K562 (cell line): ENCODE measurements at regions not wholly inside any gene's neighbourhood (a gene's known extent, or its start where the extent isn't known, plus 50 kb on each side); places are given as distances from the start of the nearest gene placed in this dataset.

Experiments used
- ATAC-seq: fragments of 200-7000 bp; cut with Tn5 transposase; 3 replicates; pipeline ENCODE4 v1.9.1; 2020; ENCODE audit warnings: moderate library complexity
- BruUV-seq: library from RNA; stranded (reverse); fragments of 400-500 nt; replicated peaks from 2 replicates; lab custom pipeline; 2021; lab: Mats Ljungman, UMichigan
- CTCF ChIA-PET: fragments of 300-600 bp; formaldehyde crosslinking; extraction: SDS; loops from one replicate; lab custom pipeline; 2021; ENCODE audit warnings: low intra/inter-chr PET ratio; lab: Yijun Ruan, JAX
- POLR2A ChIA-PET: fragments of 300-600, 350-650 bp; sonication (Branson Sonifier 250); formaldehyde crosslinking; extraction: SDS; loops from one replicate; lab custom pipeline; 2021; ENCODE audit warnings: antibody characterized with exemption, inconsistent platforms; lab: Yijun Ruan, JAX
- DNase-seq, 4 experiments: peaks; one replicate each; pipeline versions ENCODE4 v3.0.0 to v3.0.0-alpha.2; 2011 to 2018; ENCODE audit warnings: low spot score in 3 of 4, mixed read lengths in 3 of 4; ENCODE audit errors: extremely low read depth in 1 of 4
- FAIRE-seq: peaks from 2 replicates; lab custom pipeline; 2011; peaks lifted over from hg19 to GRCh38; lab: Jason Lieb, UNC
- H2AFZ ChIP-seq: 2 replicates; pipeline ENCODE4 v1.6.0; 2011; ENCODE audit warnings: low read depth, low read length, control low read depth, inconsistent platforms
- H3K27ac ChIP-seq: fragments of 200-600 bp; 3 replicates; pipeline ENCODE4 v1.8.0; 2011; ENCODE audit warnings: low read depth, mild to moderate bottlenecking, control low read depth, inconsistent platforms, low read length, moderate library complexity, mixed read lengths; ENCODE audit errors: extremely low read depth
- H3K27me3 ChIP-seq, 2 experiments: fragments of 300-600 bp in 1 of 2; 2 replicates in 1 of 2; 3 replicates in 1 of 2; pipeline versions ENCODE4 v1.6.0 to v1.8.0; 2011; ENCODE audit warnings: inconsistent platforms in 2 of 2, low read length in 2 of 2, mild to moderate bottlenecking in 1 of 2, mixed read lengths in 1 of 2, moderate library complexity in 1 of 2; ENCODE audit not compliant: control insufficient read depth in 2 of 2, insufficient read depth in 2 of 2
- H3K36me3 ChIP-seq: fragments of 300-600 bp; 3 replicates; pipeline ENCODE4 v1.8.0; 2011; ENCODE audit warnings: mild to moderate bottlenecking, low read length, inconsistent platforms; ENCODE audit not compliant: control insufficient read depth, insufficient read depth
- H3K4me1 ChIP-seq, 2 experiments: fragments of 200-600 bp in 1 of 2; replicated peaks in 1 of 2; 2 replicates in 1 of 2; 3 replicates in 1 of 2; pipeline versions ENCODE4 v1.5.1 to v1.8.0; 2011; ENCODE audit warnings: inconsistent platforms in 2 of 2, low read length in 2 of 2, mild to moderate bottlenecking in 1 of 2, mixed read lengths in 1 of 2, moderate library complexity in 1 of 2; ENCODE audit not compliant: control insufficient read depth in 2 of 2, insufficient read depth in 2 of 2
- H3K4me2 ChIP-seq: 2 replicates; pipeline ENCODE4 v1.6.1; 2011; ENCODE audit warnings: low read length, control low read depth, inconsistent platforms, mixed read lengths; ENCODE audit not compliant: insufficient read depth
- H3K4me3 ChIP-seq: fragments of 200-600 bp; sonication (generic), shearing (Covaris generic); 2 replicates; pipeline ENCODE4 v1.5.1; 2016; ENCODE audit warnings: control low read depth, inconsistent platforms
- H3K79me2 ChIP-seq: fragments of 200-600 bp; 3 replicates; pipeline ENCODE4 v1.8.0; 2011; ENCODE audit warnings: low read length, inconsistent platforms; ENCODE audit not compliant: control insufficient read depth, insufficient read depth
- H3K9ac ChIP-seq, 2 experiments: 2 replicates each; pipeline versions ENCODE4 v1.6.0 to v1.6.1; 2011; ENCODE audit warnings: low read depth in 2 of 2, low read length in 2 of 2, control low read depth in 1 of 2, inconsistent platforms in 1 of 2, mild to moderate bottlenecking in 1 of 2, mixed read lengths in 1 of 2; ENCODE audit not compliant: insufficient read depth in 1 of 2
- H3K9me1 ChIP-seq: one replicate; pipeline ENCODE4 v1.6.0; 2011; ENCODE audit warnings: inconsistent platforms, mild to moderate bottlenecking, low read length, moderate library complexity; ENCODE audit not compliant: control insufficient read depth, insufficient read depth
- H3K9me3 ChIP-seq: replicated peaks from 2 replicates; pipeline ENCODE4 v1.5.1; 2011; ENCODE audit warnings: low read depth, low read length, inconsistent platforms; ENCODE audit not compliant: control insufficient read depth, insufficient read depth
- H4K20me1 ChIP-seq: replicated peaks from 2 replicates; pipeline ENCODE4 v1.6.1; 2011; ENCODE audit warnings: low read length, inconsistent platforms, mixed read lengths; ENCODE audit not compliant: control insufficient read depth, insufficient read depth
- EP300 ChIP-seq: IDR thresholded peaks from 2 replicates; pipeline ENCODE4 v1.6.1; 2012; ENCODE audit warnings: low read length, improper control_type of control experiment
- FOS ChIP-seq: IDR thresholded peaks from 3 replicates; pipeline ENCODE4 v1.6.1; 2011; ENCODE audit not compliant: insufficient read length; ENCODE audit errors: extremely low read depth
- OTX1 ChIP-seq: fragments of 450-650 bp; formaldehyde crosslinking; IDR thresholded peaks from 2 replicates; pipeline ENCODE4 v1.4.0; 2022; ENCODE audit warnings: mild to moderate bottlenecking
- PRMT5 ChIP-seq: sonication (generic); formaldehyde crosslinking; IDR thresholded peaks from 2 replicates; pipeline ENCODE4 v1.5.0; 2020; ENCODE audit warnings: missing genetic modification reagents
- RBM25 ChIP-seq: fragments of 200-400 bp; formaldehyde crosslinking; IDR thresholded peaks from 2 replicates; pipeline ENCODE4 v1.6.1; 2018; ENCODE audit warnings: low read length, low read depth, moderate library complexity; ENCODE audit not compliant: severe bottlenecking
- ZNF316 ChIP-seq: fragments of 450-650 bp; IDR thresholded peaks from 2 replicates; pipeline ENCODE4 v1.6.1; 2016
- ZNF354B ChIP-seq: fragments of 250-450 bp; sonication (Bioruptor Pico); IDR thresholded peaks from 2 replicates; pipeline ENCODE4 v1.4.0; 2020
- WGBS: fragments of 100-300 bp; shearing (Covaris generic); methylation state at CpG from one replicate; pipeline ENCODE4 v1.1.6; 2016; ENCODE audit warnings: low coverage, mixed read lengths; ENCODE audit not compliant: insufficient coverage; ENCODE audit errors: missing lambda C conversion rate; 5-methylcytosine and 5-hydroxymethylcytosine counted together
- in situ Hi-C: fragments of 300-500 bp; cut with MboI; formaldehyde crosslinking; loops from 4 replicates; pipeline ENCODE4 v1.15.0; 2018; ENCODE audit warnings: inconsistent platforms, mixed read lengths
- intact Hi-C: fragments of 100-400 bp; cut with micrococcal nuclease; formaldehyde crosslinking; loops from 2 replicates; pipeline ENCODE4 v1.14.2; 2022
- TF ChIP-seq, protein P1 (sequence below): fragments of 250-450 bp; sonication (Bioruptor Pico); IDR thresholded peaks from 2 replicates; pipeline ENCODE4 v1.8.0; 2021; ENCODE audit warnings: moderate library complexity, mild to moderate bottlenecking, inconsistent platforms

DNA sequence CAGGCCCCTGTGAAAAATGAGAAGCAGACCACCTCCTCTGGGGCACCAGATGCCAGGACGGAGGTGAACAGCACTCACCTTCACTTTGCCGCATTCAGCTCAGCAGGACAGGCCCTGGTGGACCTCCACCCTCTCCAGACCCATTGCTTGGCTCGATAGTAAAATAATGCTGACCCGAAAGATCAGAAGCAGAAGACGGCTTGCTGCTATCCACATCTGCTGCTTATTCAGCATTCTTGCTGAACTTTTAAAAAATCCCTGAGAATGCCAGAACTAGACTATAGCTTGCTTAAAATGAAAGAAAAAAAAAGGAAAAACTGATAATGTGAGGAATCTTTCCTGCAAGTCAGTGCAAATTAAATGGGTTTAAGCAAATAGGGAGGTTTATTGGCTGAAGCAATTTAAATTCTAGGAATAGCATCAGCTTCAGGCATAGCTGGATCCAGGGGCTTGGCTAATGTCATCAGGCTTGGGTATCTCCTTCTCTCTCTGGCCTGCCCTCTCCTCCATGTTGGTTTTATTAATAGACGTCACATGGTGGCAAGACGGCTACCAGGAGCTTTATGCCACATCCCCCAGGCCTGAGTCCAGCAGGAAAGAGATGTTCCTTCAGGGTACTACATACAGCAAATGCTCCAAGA lies 137.9 kb downstream of the SCARB1 start:
- Histone ChIP-seq H3K4me3 (no peak overlapping the region), H2AFZ (no peak overlapping the region), H3K4me2 (no peak overlapping the region), H3K9me1 (no peaks in the 10 kb centered on the region), H3K36me3 (no peaks in the 10 kb centered on the region), H3K27ac (no peak overlapping the region), H3K4me1 (peaks cover 0 to 4% of the 10 kb centered on the region in 2 experiments; a peak in 3 of 5 replicates), H3K9ac (no peak overlapping the region), H4K20me1 (no peaks in the 10 kb centered on the region), H3K27me3 (peaks cover 10 to 17% of the 10 kb centered on the region in 2 experiments; a peak in 3 of 5 replicates), H3K9me3 (no peaks in the 10 kb centered on the region), H3K79me2 (no peaks in the 10 kb centered on the region)
- TF ChIP-seq ZNF316, result peak; percentile 56
- no peak for TF ChIP-seq PRMT5
- TF ChIP-seq, protein P1, sequence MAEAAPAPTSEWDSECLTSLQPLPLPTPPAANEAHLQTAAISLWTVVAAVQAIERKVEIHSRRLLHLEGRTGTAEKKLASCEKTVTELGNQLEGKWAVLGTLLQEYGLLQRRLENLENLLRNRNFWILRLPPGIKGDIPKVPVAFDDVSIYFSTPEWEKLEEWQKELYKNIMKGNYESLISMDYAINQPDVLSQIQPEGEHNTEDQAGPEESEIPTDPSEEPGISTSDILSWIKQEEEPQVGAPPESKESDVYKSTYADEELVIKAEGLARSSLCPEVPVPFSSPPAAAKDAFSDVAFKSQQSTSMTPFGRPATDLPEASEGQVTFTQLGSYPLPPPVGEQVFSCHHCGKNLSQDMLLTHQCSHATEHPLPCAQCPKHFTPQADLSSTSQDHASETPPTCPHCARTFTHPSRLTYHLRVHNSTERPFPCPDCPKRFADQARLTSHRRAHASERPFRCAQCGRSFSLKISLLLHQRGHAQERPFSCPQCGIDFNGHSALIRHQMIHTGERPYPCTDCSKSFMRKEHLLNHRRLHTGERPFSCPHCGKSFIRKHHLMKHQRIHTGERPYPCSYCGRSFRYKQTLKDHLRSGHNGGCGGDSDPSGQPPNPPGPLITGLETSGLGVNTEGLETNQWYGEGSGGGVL, result no peak
- no peak for TF ChIP-seq FOS
- TF ChIP-seq OTX1, result no peak
- TF ChIP-seq EP300, result no peak
- peak; percentile 30 for TF ChIP-seq RBM25
- no peak for TF ChIP-seq ZNF354B (CRISPR knock-in tag)
- DNase-seq (no peak), ATAC-seq (no peak), FAIRE-seq (no peak)
- WGBS, result 11% methylated on average over 7 of the region's 7 CpGs
- intact Hi-C loops (no loop called here), in situ Hi-C loops (no loop called here)
- no TSS peak for BruUV-seq
- POLR2A ChIA-PET, result interaction anchor here (0.6 to 1.9 kb wide), 3 partner anchors 10 to 693 kb away, joined by 3 to 4 read pairs (median 3); no protein-coding TSS in a partner anchor
- CTCF ChIA-PET, result no interaction called here
